NCI-H345 treated with DMSO at 0.1 percent for 48 hours (cell line): ENCODE measurements at regions not wholly inside any gene's neighbourhood (a gene's known extent, or its start where the extent isn't known, plus 50 kb on each side); places are given as distances from the start of the nearest gene placed in this dataset.

Source experiments
- DNase-seq: peaks from one replicate; lab custom pipeline; 2025; ENCODE audit not compliant: unreplicated experiment; lab: John Stamatoyannopoulos, UW

GRCh38 chr9:82367016-82367415 lies 378.4 kb downstream of the SPATA31D1 start:
- DNase-seq = no peak

- no peak for DNase-seq
These were observed 379.4 kb downstream of the SPATA31D1 start for GRCh38 chr9:82367929-82368328.

- no peak for DNase-seq
These were observed 380.8 kb downstream of the SPATA31D1 start for GRCh38 chr9:82369251-82369945.

GRCh38 chr9:82375041-82375440 lies 386.5 kb downstream of the SPATA31D1 start:
- no peak for DNase-seq

GRCh38 chr9:82376677-82377232 lies 388.2 kb downstream of the SPATA31D1 start:
- DNase-seq = no peak

GRCh38 chr9:82382887-82383616 lies 394.5 kb downstream of the SPATA31D1 start:
- no peak for DNase-seq

GRCh38 chr9:82385633-82386032 lies 397.1 kb downstream of the SPATA31D1 start:
- no peak for DNase-seq

- DNase-seq = no peak
These were observed 409.0 kb downstream of the SPATA31D1 start for GRCh38 chr9:82397534-82397933.

- DNase-seq = no peak
These were observed 415.8 kb downstream of the SPATA31D1 start for GRCh38 chr9:82404196-82404870.

GRCh38 chr9:82404881-82405280 lies 416.3 kb downstream of the SPATA31D1 start:
- DNase-seq = no peak

- no peak for DNase-seq
These were observed 418.0 kb downstream of the SPATA31D1 start for GRCh38 chr9:82406456-82407085.

GRCh38 chr9:82410306-82410705 lies 421.7 kb downstream of the SPATA31D1 start:
- no peak for DNase-seq

GRCh38 chr9:82410866-82411265 lies 422.3 kb downstream of the SPATA31D1 start:
- DNase-seq = no peak

- no peak for DNase-seq
These were observed 424.2 kb downstream of the SPATA31D1 start for GRCh38 chr9:82412586-82413305.

- DNase-seq = no peak
These were observed 428.9 kb downstream of the SPATA31D1 start for GRCh38 chr9:82417501-82417900.

- no peak for DNase-seq
These were observed 429.8 kb downstream of the SPATA31D1 start for GRCh38 chr9:82418334-82418733.

GRCh38 chr9:82419696-82420486 lies 431.3 kb downstream of the SPATA31D1 start:
- no peak for DNase-seq

GRCh38 chr9:82421498-82421897 lies 432.9 kb downstream of the SPATA31D1 start:
- no peak for DNase-seq

- no peak for DNase-seq
These were observed 435.1 kb downstream of the SPATA31D1 start for GRCh38 chr9:82423700-82424099.

GRCh38 chr9:82424599-82425120 lies 436.1 kb downstream of the SPATA31D1 start:
- no peak for DNase-seq
